PFSK-1 (cell line): ENCODE measurements at regions not wholly inside any gene's neighbourhood (a gene's known extent, or its start where the extent isn't known, plus 50 kb on each side); places are given as distances from the start of the nearest gene placed in this dataset.

Experiments used
- FOXP2 ChIP-seq: optimal IDR thresholded peaks from 2 replicates; pipeline ENCODE3; 2011; ENCODE audit warnings: borderline replicate concordance, control low read depth, inconsistent platforms; ENCODE audit not compliant: insufficient read depth; ENCODE audit errors: extremely low read length, extremely low read depth
- POLR2AphosphoS5 ChIP-seq: IDR thresholded peaks from 2 replicates; pipeline ENCODE4 v1.6.1; 2012; ENCODE audit warnings: low read depth, mild to moderate bottlenecking, control low read depth, low read length, moderate library complexity
- REST ChIP-seq, 2 experiments: IDR thresholded peaks; 2 replicates each; pipeline versions ENCODE4 v1.6.1 to v1.8.0; 2011 to 2012; ENCODE audit warnings: low read depth in 2 of 2, low read length in 2 of 2, control low read depth in 1 of 2, inconsistent platforms in 1 of 2, mild to moderate bottlenecking in 1 of 2, moderate library complexity in 1 of 2; ENCODE audit not compliant: insufficient read depth in 1 of 2
- SIN3A ChIP-seq: IDR thresholded peaks from 2 replicates; pipeline ENCODE4 v1.6.1; 2012; ENCODE audit warnings: mild to moderate bottlenecking, low read length, moderate library complexity, borderline replicate concordance; ENCODE audit not compliant: insufficient read depth
- TAF1 ChIP-seq: IDR thresholded peaks from 2 replicates; pipeline ENCODE4 v1.6.1; 2012; ENCODE audit warnings: low read length, control low read depth, borderline replicate concordance; ENCODE audit not compliant: insufficient read depth

- TF ChIP-seq POLR2AphosphoS5 (no peak), SIN3A (no peak), FOXP2 (no peak), TAF1 (no peak), REST (IDR thresholded peaks at IDR 0.05; ENCODE audit: insufficient read depth in 1 of 2, low read depth in 2 of 2, low read length in 2 of 2) (no peak)
Measured at GRCh38 chr7:126202177-126202576, 1050.6 kb downstream of the GRM8 start.

GRCh38 chr7:126185959-126186580, 1066.7 kb downstream of the GRM8 start:
- no peak for TF ChIP-seq FOXP2

GRCh38 chr7:126179916-126180315, 1072.8 kb downstream of the GRM8 start:
- TF ChIP-seq SIN3A (no peak), REST (IDR thresholded peaks at IDR 0.05; ENCODE audit: insufficient read depth in 1 of 2, low read depth in 2 of 2, low read length in 2 of 2) (no peak), TAF1 (no peak), FOXP2 (no peak), POLR2AphosphoS5 (no peak)

GRCh38 chr7:126178865-126179264, 1073.9 kb downstream of the GRM8 start:
- no peak for TF ChIP-seq SIN3A
- no peak for TF ChIP-seq POLR2AphosphoS5
- TF ChIP-seq TAF1 = no peak
- no peak for TF ChIP-seq FOXP2

- no peak for TF ChIP-seq TAF1
- TF ChIP-seq POLR2AphosphoS5 = no peak
- TF ChIP-seq SIN3A = no peak
- no peak for TF ChIP-seq FOXP2
- no peak for TF ChIP-seq REST (IDR thresholded peaks at IDR 0.05; ENCODE audit: insufficient read depth in 1 of 2, low read depth in 2 of 2, low read length in 2 of 2)
Measured at GRCh38 chr7:126177782-126178181, 1075.0 kb downstream of the GRM8 start.

- TF ChIP-seq REST (IDR thresholded peaks at IDR 0.05; ENCODE audit: insufficient read depth in 1 of 2, low read depth in 2 of 2, low read length in 2 of 2) (no peak), FOXP2 (no peak), TAF1 (no peak), SIN3A (no peak), POLR2AphosphoS5 (no peak)
Measured at GRCh38 chr7:126166645-126167044, 1086.1 kb downstream of the GRM8 start.
